Activated CD8-positive, alpha-beta memory T cell treated with anti-CD3 and anti-CD28 coated beads for 1 hour (primary cell): ENCODE measurements at regions not wholly inside any gene's neighbourhood (a gene's known extent, or its start where the extent isn't known, plus 50 kb on each side); places are given as distances from the start of the nearest gene placed in this dataset.

Experiments used
- DNase-seq, 2 donors: peaks; one replicate each; pipeline ENCODE4 v3.0.0-alpha.2; 2020; ENCODE audit warnings: low read depth in 1 of 2; ENCODE audit errors: extremely low read depth in 1 of 2

GRCh38 chr1:39107341-39108290, 81.5 kb downstream of the NDUFS5 start:
- DNase-seq: no peak

GRCh38 chr1:39109644-39110043, 83.5 kb downstream of the NDUFS5 start:
- no peak for DNase-seq

DNA sequence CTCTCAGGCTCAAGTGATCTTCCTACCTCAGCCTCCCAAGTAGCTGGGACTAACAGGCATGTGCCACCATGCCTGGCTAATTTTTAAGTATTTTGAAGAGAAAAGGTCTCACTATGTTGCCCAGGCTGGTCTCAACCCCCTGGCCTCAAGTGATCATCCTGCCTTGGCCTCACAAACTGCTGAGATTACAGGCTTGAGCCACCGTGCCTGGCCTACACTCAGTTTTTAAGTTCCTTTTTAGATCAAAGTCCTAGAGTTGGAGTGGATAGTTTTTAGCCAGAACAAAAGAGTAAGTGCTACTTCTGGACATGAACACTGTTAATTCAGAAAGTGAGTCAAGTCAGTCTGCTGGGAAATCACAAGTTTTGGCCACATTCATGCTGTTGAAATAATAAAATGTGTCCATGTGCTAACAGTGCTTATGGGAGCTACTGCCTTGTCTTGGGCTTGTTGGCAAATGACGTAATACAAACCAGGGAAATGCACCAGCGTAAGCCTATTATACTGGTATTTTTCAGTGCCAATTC, 84.2 kb downstream of the NDUFS5 start:
- no peak for DNase-seq

DNA sequence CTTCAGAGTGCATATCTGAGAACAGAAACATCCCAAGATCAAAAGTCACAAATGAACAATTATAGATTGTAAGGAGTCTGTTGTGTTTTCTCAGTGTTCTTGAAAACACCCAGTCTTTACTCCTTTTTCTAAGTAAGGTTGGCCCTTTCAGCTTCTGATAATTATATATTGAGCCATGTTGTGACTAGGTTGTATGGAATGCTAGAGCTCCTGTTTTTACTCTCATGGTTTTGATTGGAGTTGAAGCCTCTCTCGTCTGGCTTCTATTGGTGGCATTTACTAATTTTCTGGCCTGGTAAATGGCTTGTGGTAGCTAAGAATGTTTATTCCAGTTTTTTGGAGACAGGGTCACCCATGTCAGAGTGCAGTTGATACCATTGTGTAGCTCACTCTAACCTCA, 84.7 kb downstream of the NDUFS5 start:
- no peak for DNase-seq

DNA sequence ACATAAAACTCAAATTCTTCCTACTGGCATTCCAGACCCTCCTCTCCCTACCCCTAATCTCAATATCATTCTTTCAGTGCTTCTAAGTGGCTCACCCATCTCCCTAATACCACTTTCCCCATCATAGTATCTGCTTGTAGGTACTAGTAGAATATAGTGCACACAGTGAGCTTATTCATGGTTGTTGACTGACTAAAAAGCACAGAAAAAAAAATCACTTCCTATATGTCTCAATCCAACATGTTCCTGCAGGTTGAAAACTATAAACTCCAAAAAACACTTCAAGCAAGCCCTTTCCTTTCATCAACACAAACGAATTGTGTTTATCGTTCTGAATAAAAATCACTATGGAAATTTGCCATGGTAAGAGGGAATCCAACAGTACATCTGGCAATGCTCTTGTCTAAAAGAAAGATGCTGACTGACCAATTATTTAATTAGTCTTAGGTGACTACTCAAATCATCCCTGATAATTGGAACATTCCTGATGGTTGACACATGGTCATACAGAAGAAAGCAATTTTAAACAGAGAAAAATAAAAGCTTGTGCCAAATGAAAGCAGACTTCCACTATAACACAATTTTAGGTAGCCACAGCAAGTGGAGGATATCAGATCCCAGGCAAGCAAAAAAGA, 87.1 kb downstream of the NDUFS5 start:
- no peak for DNase-seq

DNA sequence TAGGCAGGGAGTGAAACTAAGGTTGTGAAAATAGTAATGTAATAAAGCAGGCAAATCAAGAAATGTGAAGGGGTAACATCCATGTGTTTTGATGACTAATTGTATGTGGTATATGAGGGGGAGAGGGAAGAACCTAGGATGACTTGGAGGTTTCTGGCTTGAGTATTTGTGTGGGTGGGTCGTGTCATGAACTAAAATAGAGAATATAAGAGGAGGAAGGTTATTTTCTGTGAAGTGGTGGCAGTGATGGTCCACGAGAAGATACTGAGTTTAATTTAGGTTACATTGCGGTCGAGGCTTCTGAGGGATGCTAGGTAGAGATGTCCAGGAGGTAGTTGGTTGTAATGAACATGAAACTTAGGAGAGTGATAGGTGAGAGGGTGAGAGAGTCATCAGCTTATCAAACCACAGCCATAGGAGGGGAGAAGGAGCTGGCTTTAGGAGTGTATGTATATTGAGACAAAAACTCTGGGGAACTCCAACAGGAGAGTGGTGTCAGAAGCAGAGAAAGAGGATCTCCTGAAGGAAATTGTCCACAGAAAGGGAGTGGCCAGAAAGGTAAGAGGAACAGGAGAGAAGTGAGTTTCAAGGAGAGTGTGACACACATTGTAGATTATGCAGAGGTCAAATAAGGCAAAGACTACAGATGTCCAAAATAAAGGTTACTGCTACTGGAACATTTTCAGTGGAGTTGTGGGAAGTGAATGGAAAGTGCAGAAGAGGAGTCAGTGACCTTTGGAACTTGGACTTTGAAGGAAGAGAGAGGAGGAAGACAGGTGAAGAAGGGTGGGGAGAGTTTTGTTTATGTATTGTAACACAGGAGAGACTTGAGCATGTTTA, 89.0 kb upstream of the MACF1 start:
- DNase-seq: no peak

DNA sequence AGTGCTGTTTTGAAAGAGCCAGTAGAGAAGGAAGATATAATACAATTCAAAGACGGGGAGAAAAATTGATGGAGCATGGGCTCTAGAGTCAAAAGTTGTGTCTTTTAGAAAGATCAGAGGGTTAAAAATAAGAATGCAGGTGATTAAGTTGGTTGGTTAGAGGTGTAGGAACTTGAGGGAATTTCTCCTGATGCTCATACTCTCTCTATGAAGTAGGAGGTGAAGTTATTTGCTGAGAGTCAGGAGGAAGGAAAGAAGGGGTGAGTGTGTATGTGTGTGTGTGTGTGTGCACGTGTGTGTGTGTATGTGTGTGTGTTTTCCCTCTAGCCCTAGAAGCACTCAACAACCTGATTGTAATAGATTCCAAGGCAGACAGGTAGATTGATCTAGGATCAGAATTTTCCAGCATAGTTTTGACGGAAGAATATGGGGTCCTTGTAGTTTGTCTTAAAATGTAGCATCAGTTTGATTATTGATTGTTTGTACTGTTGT, 88.3 kb upstream of the MACF1 start:
- DNase-seq: no peak

- DNase-seq: no peak
Observed at GRCh38 chr1:39116860-39117728, 87.4 kb upstream of the MACF1 start.

DNA sequence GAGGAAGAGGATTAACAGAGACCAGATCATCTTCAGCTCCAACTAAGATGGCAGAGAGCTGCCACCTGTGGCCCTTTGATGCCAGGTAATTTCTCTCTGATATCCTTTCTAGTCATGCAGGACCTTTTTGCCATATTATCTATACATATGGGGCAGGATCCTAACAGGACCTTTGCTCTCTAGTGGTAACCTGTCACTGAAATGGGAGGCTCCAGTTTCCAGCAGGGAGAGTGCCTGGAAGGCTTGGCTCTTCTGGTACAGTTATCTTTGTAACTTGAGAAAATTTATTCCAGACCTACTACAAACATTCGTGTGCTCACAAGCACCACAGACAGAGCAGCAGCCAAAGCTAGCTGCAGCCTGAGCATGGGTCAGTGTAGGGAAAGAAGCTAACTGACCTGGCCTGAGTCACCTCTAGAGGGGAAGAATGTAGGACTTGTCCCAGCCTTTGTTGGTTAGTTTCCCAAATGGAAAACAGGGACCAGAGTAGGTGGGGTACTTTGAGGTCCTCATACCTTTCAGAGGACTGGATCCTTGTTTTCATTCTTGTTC, 86.5 kb upstream of the MACF1 start:
- DNase-seq: no peak

DNA sequence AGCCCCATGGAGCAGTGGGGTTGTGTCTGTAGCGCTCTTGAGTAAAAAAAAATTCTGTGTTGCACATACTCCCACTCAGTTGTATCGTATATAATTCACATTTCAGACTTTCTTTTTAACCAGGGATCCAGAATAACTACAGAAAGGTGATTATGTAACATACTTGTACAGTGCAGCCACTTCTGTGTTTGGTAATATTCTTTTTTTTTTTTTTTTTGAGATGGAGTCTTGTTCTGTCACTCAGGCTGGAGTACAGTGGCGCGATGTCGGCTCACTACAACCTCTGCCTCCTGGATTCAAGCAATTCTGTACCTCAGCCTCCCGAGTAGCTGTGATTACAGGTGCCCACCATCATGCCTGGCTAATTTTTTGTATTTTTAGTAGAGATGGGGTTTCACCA, 82.4 kb upstream of the MACF1 start:
- no peak for DNase-seq

- no peak for DNase-seq
Observed at GRCh38 chr1:39124282-39124681, 80.2 kb upstream of the MACF1 start.

DNA sequence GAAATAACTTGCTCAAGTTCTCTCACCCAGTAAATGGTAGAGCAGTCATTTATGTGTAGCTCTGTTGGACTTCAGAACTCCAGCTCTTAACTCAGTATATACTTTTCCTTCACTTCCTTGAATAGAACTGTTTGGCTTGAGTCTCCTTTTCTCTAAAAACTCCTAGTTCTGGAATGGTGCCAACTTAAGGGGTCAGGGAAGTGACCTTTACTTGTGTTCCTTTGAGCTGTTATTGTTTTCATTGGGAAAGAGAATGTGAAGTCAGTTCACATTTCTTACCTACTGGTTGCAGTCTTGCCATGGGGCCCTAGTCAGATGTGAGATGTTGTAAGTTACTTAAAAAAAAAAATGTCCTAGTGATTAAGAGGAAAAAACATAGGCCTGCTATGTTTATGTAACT, 77.0 kb upstream of the MACF1 start:
- no peak for DNase-seq

DNA sequence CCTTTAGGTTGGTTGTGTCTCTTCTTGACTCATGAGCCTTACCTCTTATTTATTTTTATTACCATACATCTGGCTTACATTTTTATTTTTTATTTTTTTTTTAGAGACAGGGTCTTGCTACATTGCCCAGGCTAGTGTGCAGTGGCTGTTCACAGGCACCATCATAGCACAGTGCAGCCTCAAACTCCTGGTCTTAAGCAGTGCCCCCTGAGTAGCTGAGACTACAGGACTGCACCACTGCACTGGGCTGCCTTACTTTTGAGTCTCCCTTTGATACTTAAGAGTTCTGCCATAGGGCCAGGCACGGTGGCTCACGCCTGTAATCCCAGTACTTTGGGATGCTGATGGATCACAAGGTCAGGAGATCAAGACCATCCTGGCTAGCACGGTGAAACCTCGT, 76.4 kb upstream of the MACF1 start:
- no peak for DNase-seq

GRCh38 chr1:39128959-39129358, 75.5 kb upstream of the MACF1 start:
- no peak for DNase-seq

- no peak for DNase-seq
Observed at GRCh38 chr1:39129514-39129913, 75.0 kb upstream of the MACF1 start.

- DNase-seq: no peak
Observed at GRCh38 chr1:39130325-39130724, 74.2 kb upstream of the MACF1 start.

- DNase-seq: no peak
Observed at GRCh38 chr1:39131940-39132339, 72.6 kb upstream of the MACF1 start.

- no peak for DNase-seq
Observed at GRCh38 chr1:39132505-39133339, 71.8 kb upstream of the MACF1 start.

- no peak for DNase-seq
Observed at GRCh38 chr1:39133340-39133684, 71.2 kb upstream of the MACF1 start.
